D721Med (cell line): ENCODE measurements at regions not wholly inside any gene's neighbourhood (a gene's known extent, or its start where the extent isn't known, plus 50 kb on each side); places are given as distances from the start of the nearest gene placed in this dataset.

Experiments
- DNase-seq: peaks from one replicate; pipeline ENCODE4 v3.0.0; 2011; ENCODE audit warnings: low spot score; ENCODE audit not compliant: insufficient read length
- FAIRE-seq: peaks from 2 replicates; lab custom pipeline; 2011; peaks lifted over from hg19 to GRCh38; lab: Jason Lieb, UNC
- CTCF ChIP-seq: IDR thresholded peaks from 2 replicates; pipeline ENCODE4 v1.5.1; 2012; ENCODE audit warnings: mild to moderate bottlenecking, control low read depth; ENCODE audit not compliant: insufficient read depth; ENCODE audit errors: missing control alignments

GRCh38 chr1:157403608-157404007 lies 148.7 kb downstream of the FCRL5 start:
- no peak for FAIRE-seq
- DNase-seq: no peak
- TF ChIP-seq CTCF: no peak

GRCh38 chr1:157403203-157403602 lies 149.1 kb downstream of the FCRL5 start:
- TF ChIP-seq CTCF: no peak
- DNase-seq: no peak
- FAIRE-seq: no peak

GRCh38 chr1:157400766-157401165 lies 151.5 kb downstream of the FCRL5 start:
- TF ChIP-seq CTCF: no peak
- FAIRE-seq (no peak), DNase-seq (no peak)

- no peak for TF ChIP-seq CTCF
- DNase-seq: no peak
- FAIRE-seq: no peak
Measured at GRCh38 chr1:157399984-157400382, 152.3 kb downstream of the FCRL5 start.

GRCh38 chr1:157399343-157399983 lies 152.9 kb downstream of the FCRL5 start:
- FAIRE-seq (no peak), DNase-seq (no peak)
- no peak for TF ChIP-seq CTCF

GRCh38 chr1:157390651-157391050 lies 161.7 kb downstream of the FCRL5 start:
- FAIRE-seq: no peak
- no peak for TF ChIP-seq CTCF
- DNase-seq: no peak

GRCh38 chr1:157388057-157388456 lies 164.3 kb downstream of the FCRL5 start:
- FAIRE-seq: no peak
- DNase-seq: no peak

More at GRCh38 chr1:157388057-157388456, 164.3 kb downstream of the FCRL5 start:
- TF ChIP-seq CTCF: no peak
